Stimulated activated CD8-positive, alpha-beta memory T cell treated with anti-CD3 and anti-CD28 coated beads, Interleukin-7, amount 100 ng/mL, for 24 hours (primary cell): ENCODE measurements at regions not wholly inside any gene's neighbourhood (a gene's known extent, or its start where the extent isn't known, plus 50 kb on each side); places are given as distances from the start of the nearest gene placed in this dataset.
"Not testable (repeated sequence)": the region's sequence is repeated elsewhere in the genome, so short reads cannot be mapped to it uniquely, and the experiment has no call there.

Experiments
- DNase-seq: peaks from one replicate; pipeline ENCODE4 v3.0.0-alpha.2; 2020; ENCODE audit warnings: low read depth

- no peak for DNase-seq
Observed at GRCh38 chr10:118465300-118465874, 123.3 kb upstream of the FAM204A start.

GRCh38 chr10:118463740-118464139 lies 121.6 kb upstream of the FAM204A start:
- no peak for DNase-seq

- no peak for DNase-seq
Observed at GRCh38 chr10:118462401-118462800, 120.3 kb upstream of the FAM204A start.

DNA sequence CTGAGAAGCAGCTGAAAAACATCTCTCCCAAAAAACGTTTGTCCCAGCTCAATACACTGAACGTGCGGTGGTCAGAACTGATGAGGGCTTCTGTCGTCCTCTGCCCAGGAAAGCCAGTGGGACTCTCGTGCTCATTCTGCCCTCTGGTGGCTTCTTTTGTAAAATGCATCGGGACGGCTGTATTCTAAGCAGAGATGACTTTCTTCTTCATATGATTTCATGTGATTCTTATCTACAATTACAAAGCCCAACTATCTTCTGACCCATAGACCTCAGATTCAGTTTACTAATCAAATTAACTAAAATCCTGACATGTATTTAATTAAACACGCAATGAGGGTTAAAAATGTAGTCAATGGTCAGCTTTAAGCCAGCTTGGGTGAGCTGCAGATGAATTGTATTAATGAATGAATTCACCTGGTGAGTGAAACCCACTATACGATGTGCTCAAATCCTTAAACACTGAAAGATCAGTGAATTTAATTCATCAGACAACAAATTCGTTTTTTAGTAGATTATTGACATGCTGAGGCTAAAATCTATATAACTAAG lies 117.6 kb upstream of the FAM204A start:
- no peak for DNase-seq

GRCh38 chr10:118458957-118459641 lies 117.0 kb upstream of the FAM204A start:
- no peak for DNase-seq

DNA sequence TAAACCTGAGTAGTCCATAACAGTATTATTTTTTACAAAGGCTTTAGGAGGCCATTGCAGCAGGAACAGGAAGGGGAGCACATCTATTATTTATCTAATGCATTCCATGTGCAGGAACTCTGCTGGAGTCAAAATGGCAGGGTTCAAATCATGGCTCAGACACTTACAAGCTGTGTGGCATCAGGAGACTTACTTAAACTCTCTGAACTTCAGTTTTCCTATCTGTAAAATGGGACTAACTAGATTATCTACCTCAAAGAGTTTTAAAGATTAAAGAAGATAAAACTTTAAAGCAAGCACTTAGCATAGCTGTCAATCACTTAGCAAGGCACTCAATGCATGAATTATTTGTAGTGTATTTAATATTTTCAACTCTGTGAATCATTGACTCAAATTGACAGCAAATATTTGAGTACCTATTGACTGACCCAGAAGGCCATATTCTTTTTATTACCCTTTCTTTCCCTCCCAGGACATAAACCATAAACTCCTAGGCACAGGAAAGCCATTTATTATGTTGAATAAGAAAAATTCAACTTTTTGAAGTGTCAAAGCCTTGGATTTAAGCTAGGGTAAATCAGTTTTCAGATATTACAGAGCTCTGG lies 115.8 kb upstream of the FAM204A start:
- no peak for DNase-seq

DNA sequence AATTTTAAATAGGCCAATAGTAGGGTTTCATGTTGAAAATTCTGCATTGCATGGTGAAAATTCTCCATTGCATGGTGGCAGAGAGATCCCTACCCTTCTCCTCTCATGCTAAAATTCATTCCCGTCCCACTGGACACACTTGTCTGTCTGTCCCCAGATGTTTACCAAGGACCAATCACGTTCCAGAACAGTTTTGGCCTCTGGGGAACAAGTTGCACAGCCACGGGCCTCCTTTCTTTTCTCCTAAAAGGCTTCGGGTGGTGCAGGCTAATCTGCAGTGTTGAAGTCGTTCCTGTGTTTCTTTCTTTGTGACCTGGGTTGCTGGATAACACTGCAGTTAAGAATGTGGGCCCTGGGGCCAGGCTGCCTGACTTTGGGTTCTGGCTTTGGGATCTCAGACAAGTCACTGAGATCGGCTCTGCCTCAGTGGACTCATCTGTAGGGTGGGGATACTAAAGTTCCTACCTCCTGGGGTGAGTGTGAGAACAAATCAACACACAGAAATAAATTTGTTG lies 113.1 kb upstream of the FAM204A start:
- DNase-seq, result no peak

DNA sequence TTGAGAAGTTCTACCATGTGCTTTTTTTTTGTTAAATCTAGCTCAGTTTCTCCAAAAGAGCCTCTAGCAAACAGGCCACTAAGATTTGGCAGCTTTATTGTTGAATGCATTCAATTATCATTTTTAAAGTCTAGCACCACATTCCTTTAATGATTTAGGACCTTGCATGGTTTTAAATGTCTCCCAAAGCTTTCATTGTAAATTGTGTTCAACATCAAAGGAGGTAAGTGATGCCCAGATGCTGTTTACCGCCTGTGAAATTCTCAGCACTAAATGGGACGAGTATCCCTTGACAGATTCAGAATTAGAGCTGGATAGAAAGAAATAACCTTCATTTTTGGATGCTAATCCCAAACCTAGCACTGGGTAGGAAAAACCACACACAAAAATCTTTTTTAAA lies 112.1 kb upstream of the FAM204A start:
- DNase-seq, result no peak

DNA sequence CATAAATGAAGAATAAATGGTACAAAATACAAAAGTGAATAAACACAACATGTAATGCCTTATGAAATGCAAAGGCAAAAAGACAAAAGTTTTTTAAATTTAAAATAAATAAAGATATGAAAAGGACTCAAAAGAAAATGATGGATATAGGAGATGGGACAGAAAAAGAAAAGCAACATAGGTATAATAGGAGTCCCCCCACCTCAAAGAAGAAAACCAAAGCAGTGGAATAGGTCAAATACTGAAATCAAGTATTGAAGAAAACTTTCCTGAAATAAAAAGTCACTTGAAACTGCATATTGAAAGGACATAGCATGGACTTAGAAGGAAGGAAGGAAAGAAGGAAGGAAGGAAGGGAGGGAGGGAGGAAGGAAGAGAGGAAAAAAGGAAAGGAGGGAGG lies 110.0 kb upstream of the FAM204A start:
- DNase-seq, result no peak

- no peak for DNase-seq
Observed at GRCh38 chr10:118449521-118449920, 107.4 kb upstream of the FAM204A start.

- DNase-seq, result no peak
Observed at GRCh38 chr10:118448744-118449143, 106.6 kb upstream of the FAM204A start.

DNA sequence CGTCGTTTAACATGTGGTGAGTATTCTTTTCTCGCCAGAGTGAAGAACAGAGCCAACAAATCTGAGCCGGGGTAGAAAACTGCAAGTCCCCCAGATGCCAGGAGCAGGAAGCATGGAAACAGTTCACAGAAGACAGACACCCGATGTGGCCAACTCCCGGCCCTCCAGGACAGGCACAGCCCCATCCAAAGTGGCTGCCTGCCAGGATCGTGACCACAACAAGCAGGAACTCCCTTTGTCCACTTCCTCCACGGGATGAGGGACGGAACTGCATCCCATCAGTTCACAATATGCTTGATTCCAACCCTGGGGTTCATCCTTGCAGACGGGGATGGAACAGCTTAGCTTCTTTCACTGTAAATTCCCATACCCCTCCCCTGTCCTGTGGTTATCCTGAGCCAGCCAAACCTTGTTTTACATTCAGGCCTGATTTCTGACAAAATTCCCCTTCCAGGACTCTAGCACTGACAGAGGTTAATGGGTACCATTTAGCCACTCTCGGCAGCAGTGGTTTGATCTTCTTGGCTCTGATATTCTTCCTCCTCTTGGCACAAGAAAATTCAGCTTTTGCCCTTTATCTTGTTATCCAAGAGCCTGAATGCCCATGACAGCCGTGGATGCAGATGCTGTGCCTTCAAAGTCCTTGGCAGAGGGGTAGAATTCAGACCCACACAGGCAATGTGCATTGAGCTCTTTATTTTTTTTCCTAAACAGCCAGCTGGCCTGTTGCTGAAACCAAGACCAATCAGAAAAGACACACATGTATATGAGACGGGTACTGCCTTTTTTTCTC lies 105.5 kb upstream of the FAM204A start:
- DNase-seq, result no peak

GRCh38 chr10:118445535-118445934 lies 103.4 kb upstream of the FAM204A start:
- no peak for DNase-seq

GRCh38 chr10:118444069-118444468 lies 101.9 kb upstream of the FAM204A start:
- no peak for DNase-seq

GRCh38 chr10:118442032-118442431 lies 99.9 kb upstream of the FAM204A start:
- DNase-seq, result no peak

- DNase-seq, result no peak
Observed at GRCh38 chr10:118439824-118440223, 97.7 kb upstream of the FAM204A start.

GRCh38 chr10:118436742-118437141 lies 94.6 kb upstream of the FAM204A start:
- no peak for DNase-seq

- DNase-seq, result no peak
Observed at GRCh38 chr10:118430190-118430589, 88.1 kb upstream of the FAM204A start.

DNA sequence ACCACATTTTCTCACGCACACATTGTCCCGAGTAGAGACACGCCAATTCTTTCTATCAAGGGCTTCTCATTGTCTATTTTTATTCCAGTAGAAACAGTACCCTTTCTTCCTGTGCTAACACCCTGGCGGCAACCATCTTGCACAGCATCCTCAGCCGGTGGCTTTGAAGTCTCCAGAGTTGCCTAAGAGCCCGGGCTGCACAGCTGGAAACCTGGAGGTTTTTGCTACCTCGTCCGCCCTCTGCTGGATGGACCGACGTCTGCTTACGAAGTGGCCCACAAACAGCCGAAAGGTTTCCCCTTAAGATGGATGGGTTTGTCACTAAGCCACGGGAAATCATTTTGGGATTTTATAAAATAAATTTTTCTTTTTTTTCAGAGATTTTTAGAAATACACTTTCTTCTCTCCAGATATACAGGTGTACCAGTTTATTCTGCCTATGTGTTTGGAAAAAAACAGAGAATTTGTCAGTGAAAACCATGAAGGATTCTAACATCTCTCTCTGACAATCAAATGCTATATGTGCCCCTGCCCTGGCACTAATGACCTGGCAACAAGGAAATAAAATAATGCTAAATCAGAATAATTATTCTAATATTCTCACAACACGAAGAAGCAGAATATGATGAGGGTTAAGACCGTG lies 81.8 kb upstream of the FAM204A start:
- peak; percentile 38 for DNase-seq

DNA sequence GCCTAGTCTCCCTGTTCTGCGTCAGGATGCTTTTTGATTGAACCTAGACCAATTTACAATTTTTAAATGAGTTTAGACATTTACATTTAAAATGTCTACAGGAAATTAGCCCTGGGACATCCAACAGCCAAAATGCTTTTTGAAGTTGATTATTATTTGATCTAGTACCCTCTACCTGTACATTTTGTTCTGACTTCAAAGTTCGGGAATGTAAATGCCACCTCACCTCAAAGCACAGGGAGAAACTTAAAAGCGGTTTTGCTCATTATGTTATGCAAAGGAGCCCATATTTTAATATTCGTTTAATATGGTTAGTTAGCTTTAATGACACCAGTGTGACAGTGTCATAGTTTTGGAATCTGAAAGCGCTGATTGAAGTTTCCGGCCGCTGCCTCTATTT lies 80.1 kb upstream of the FAM204A start:
- no peak for DNase-seq

DNA sequence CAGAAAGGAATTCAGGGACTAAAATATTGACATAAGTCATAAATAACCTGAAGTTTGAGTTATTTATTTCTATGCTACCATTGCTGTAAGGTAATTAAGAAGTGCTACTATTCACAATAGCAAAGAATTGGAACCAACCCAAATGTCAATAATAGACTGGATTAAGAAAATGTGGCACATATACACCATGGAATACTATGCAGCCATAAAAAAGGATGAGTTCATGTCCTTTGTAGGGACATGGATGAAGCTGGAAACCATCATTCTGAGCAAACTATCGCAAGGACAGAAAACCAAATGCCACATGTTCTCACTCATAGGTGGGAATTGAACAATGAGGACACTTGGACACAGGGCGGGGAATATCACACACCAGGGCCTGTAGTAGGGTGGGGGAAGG lies 77.9 kb upstream of the FAM204A start:
- DNase-seq, result not testable (repeated sequence)

- no peak for DNase-seq
Observed at GRCh38 chr10:118412932-118413331, 70.8 kb upstream of the FAM204A start.
